ENCODE measurements at regions not wholly inside any gene's neighbourhood (a gene's known extent, or its start where the extent isn't known, plus 50 kb on each side); places are given as distances from the start of the nearest gene placed in this dataset.
"Not testable (repeated sequence)": the region's sequence is repeated elsewhere in the genome, so short reads cannot be mapped to it uniquely, and the experiment has no call there.

DNA sequence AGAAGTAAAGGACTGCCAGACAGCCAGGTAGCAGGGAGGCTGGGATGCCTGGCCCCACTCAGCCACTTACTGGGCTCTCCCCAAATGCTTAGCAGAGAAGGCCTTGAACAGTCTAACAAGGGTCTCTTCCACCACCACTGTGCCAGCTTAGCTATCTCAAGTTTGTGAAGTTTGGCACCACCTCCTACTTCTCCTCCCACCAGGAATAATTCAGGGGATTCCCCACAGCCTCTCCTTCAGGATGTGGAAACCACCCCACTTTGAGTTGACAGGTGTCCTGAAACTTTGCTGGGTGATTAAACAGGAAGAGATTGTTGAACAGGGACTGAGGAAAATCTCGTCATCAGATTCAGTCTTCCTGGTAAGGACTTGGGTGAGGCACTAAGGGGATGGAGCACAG lies 59.4 kb upstream of the ATP1B1 start:
- Mint-ChIP-seq H3K4me1 (ENCODE audit: low read depth, unreplicated experiment) (peaks cover 13% of the 10 kb centered on the region), H3K9me3 (ENCODE audit: unreplicated experiment) (peaks cover 6% of the 10 kb centered on the region), H3K4me3 (ENCODE audit: unreplicated experiment) (no peak overlapping the region), H3K27me3 (ENCODE audit: unreplicated experiment) (no peaks in the 10 kb centered on the region), H3K27ac (ENCODE audit: unreplicated experiment) (no peak overlapping the region), H3K36me3 (ENCODE audit: unreplicated experiment) (peaks cover 5% of the 10 kb centered on the region)
- TF ChIP-seq, protein P1, sequence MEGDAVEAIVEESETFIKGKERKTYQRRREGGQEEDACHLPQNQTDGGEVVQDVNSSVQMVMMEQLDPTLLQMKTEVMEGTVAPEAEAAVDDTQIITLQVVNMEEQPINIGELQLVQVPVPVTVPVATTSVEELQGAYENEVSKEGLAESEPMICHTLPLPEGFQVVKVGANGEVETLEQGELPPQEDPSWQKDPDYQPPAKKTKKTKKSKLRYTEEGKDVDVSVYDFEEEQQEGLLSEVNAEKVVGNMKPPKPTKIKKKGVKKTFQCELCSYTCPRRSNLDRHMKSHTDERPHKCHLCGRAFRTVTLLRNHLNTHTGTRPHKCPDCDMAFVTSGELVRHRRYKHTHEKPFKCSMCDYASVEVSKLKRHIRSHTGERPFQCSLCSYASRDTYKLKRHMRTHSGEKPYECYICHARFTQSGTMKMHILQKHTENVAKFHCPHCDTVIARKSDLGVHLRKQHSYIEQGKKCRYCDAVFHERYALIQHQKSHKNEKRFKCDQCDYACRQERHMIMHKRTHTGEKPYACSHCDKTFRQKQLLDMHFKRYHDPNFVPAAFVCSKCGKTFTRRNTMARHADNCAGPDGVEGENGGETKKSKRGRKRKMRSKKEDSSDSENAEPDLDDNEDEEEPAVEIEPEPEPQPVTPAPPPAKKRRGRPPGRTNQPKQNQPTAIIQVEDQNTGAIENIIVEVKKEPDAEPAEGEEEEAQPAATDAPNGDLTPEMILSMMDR (IDR thresholded peaks at IDR 0.05; ENCODE audit: partially characterized antibody, unreplicated experiment): no peak
- DNase-seq: no peak

DNA sequence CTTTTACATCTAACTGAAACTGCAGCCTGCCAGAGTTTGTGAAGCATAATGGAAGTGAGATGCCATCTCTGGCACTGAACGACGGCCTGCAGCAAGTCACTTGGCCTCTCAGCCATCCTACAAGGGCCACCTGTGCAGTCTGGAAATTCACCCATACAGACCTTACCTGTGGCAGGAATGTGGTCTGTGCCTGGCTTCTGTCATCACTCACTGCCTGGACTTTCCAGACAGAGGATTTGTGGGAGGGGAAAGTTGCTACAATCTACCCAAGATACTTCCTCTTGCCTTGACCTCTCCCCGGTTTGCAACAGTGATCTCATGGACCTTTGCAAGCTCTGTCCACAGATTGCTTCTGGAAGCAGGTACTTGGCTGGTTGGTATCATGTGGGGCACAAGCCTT lies 58.4 kb upstream of the ATP1B1 start:
- no peak for DNase-seq
- H3K27me3 Mint-ChIP-seq (ENCODE audit: unreplicated experiment): no peaks in the 10 kb centered on the region
- H3K9me3 Mint-ChIP-seq (ENCODE audit: unreplicated experiment): peaks cover 6% of the 10 kb centered on the region
- TF ChIP-seq, protein P1 (IDR thresholded peaks at IDR 0.05; ENCODE audit: partially characterized antibody, unreplicated experiment): no peak
- H3K4me3 Mint-ChIP-seq (ENCODE audit: unreplicated experiment): no peak overlapping the region
- H3K27ac Mint-ChIP-seq (ENCODE audit: unreplicated experiment): no peak overlapping the region
- peaks cover 4% of the 10 kb centered on the region for H3K36me3 Mint-ChIP-seq (ENCODE audit: unreplicated experiment)
- H3K4me1 Mint-ChIP-seq (ENCODE audit: low read depth, unreplicated experiment): peaks cover 13% of the 10 kb centered on the region

DNA sequence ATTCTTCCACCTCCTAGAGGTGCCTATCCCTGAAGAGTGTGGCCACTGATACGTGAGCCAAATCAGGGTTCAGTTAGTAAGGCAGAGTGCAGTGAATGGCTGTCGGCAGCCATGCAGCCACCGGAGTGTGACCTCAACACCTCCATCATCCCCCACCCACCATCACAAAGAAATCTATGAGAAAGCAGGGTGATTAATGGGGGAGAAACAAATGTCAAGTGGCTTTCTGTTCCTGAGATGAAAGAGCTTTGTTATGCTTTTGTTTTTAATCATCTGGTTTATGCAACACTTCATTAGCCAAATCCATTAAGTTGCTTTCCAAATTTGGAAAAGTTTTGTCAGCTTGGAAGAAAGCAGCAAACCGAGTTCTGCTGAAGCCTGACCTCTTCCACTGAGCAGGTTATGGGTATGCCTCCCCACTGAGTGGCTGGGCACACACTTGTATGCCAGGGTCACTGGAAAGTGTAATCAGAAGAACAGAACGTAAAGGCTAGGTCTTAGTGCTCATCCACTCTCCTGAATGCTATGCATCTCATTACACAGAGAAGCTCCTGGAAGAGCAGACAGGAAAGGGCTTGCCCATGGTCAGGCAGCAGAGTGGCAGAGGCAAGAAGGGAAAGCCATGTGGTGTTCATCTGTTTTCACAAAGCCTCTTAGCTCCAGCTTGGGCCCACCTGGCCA lies 57.1 kb upstream of the ATP1B1 start:
- H3K9me3 Mint-ChIP-seq (ENCODE audit: unreplicated experiment): peaks cover 4% of the 10 kb centered on the region
- H3K4me1 Mint-ChIP-seq (ENCODE audit: low read depth, unreplicated experiment): peaks cover 13% of the 10 kb centered on the region
- no peaks in the 10 kb centered on the region for H3K36me3 Mint-ChIP-seq (ENCODE audit: unreplicated experiment)
- no peak for DNase-seq
- TF ChIP-seq, protein P1 (IDR thresholded peaks at IDR 0.05; ENCODE audit: partially characterized antibody, unreplicated experiment): no peak
- no peak overlapping the region for H3K27ac Mint-ChIP-seq (ENCODE audit: unreplicated experiment)
- no peak overlapping the region for H3K4me3 Mint-ChIP-seq (ENCODE audit: unreplicated experiment)
- no peaks in the 10 kb centered on the region for H3K27me3 Mint-ChIP-seq (ENCODE audit: unreplicated experiment)

DNA sequence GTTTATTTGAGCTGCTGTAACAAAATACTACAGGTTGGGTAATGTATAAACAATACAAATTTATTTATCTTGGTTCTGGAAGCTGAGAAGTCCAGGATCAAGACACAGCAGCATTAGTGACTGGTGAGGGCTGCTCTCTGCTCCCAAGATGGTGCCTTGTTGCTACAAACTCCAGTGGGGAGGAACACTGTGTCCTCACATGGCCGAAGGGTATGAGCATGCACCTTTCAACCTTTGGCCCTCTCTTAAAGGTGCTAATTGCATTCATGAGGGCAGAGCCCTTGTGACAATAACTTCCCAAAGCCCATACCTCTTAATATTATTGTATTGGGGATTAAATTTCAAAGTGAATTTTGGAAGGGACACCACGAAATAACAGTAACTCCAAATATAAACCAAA lies 55.3 kb upstream of the ATP1B1 start:
- H3K4me3 Mint-ChIP-seq (ENCODE audit: unreplicated experiment): no peak overlapping the region
- no peak for DNase-seq
- H3K36me3 Mint-ChIP-seq (ENCODE audit: unreplicated experiment): no peaks in the 10 kb centered on the region
- TF ChIP-seq, protein P1 (IDR thresholded peaks at IDR 0.05; ENCODE audit: partially characterized antibody, unreplicated experiment): no peak
- H3K4me1 Mint-ChIP-seq (ENCODE audit: low read depth, unreplicated experiment): peaks cover 8% of the 10 kb centered on the region
- H3K27ac Mint-ChIP-seq (ENCODE audit: unreplicated experiment): no peak overlapping the region
- peaks cover 4% of the 10 kb centered on the region for H3K9me3 Mint-ChIP-seq (ENCODE audit: unreplicated experiment)
- H3K27me3 Mint-ChIP-seq (ENCODE audit: unreplicated experiment): peaks cover 2% of the 10 kb centered on the region

DNA sequence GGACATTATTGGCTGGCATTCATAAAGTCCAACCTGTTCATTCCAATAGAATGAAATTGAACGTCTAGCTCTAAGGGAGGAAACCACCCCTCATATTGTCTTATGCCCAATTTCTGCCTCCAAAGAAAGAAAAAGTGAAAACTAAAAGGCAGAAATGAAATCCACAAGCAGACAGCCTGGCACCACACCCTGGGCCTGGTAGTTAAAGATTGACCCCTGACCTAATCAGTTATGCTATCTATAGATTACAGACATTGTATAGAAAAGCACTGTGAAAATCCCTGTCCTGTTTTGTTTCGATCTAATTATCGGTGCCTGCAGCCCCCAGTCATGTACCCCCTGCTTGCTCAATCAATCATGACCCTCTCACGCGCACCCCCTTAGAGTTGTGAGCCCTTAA lies 54.3 kb upstream of the ATP1B1 start:
- not testable (repeated sequence) for H3K4me1 Mint-ChIP-seq (ENCODE audit: low read depth, unreplicated experiment); H3K4me3 Mint-ChIP-seq (ENCODE audit: unreplicated experiment); H3K27me3 Mint-ChIP-seq (ENCODE audit: unreplicated experiment); H3K27ac Mint-ChIP-seq (ENCODE audit: unreplicated experiment); H3K9me3 Mint-ChIP-seq (ENCODE audit: unreplicated experiment); DNase-seq; H3K36me3 Mint-ChIP-seq (ENCODE audit: unreplicated experiment)

Measured in glutamatergic neuron (in vitro differentiated cells).